Adrenal gland (tissue), 5 donors: ENCODE measurements at regions not wholly inside any gene's neighbourhood (a gene's known extent, or its start where the extent isn't known, plus 50 kb on each side); places are given as distances from the start of the nearest gene placed in this dataset.
"Not testable (repeated sequence)": the region's sequence is repeated elsewhere in the genome, so short reads cannot be mapped to it uniquely, and the experiment has no call there.

Source experiments
- CTCF ChIP-seq, 6 experiments: fragments of 450-650 bp in 4 of 6; fragments of 200-600 bp in 2 of 6; sonication (generic) in 1 of 6; IDR thresholded peaks; 1 replicate in 5 of 6; 2 replicates in 1 of 6; pipeline versions ENCODE4 v1.5.1 to v1.8.0; 2016 to 2021; ENCODE audit warnings: antibody characterized with exemption in 6 of 6, mild to moderate bottlenecking in 2 of 6, moderate library complexity in 1 of 6
- POLR2A ChIP-seq, 2 donors: fragments of 450-650 bp; IDR thresholded peaks; one replicate each; pipeline ENCODE4 v1.6.1; 2017; ENCODE audit warnings: antibody characterized with exemption in 2 of 2, mild to moderate bottlenecking in 2 of 2, moderate library complexity in 1 of 2
- donor health status: DM: no; HTN: no; CAD: no.

GRCh38 chr14:71167325-71167950 is 260.2 kb downstream of the PCNX1 start:
- TF ChIP-seq CTCF, POLR2A (IDR thresholded peaks at IDR 0.05): not testable (repeated sequence)
